BJ (cell line): ENCODE measurements at regions not wholly inside any gene's neighbourhood (a gene's known extent, or its start where the extent isn't known, plus 50 kb on each side); places are given as distances from the start of the nearest gene placed in this dataset.
"Not testable (repeated sequence)": the region's sequence is repeated elsewhere in the genome, so short reads cannot be mapped to it uniquely, and the experiment has no call there.

Source experiments
- CTCF ChIA-PET: fragments of 350-600 bp; formaldehyde crosslinking; extraction: SDS; loops from one replicate; lab custom pipeline; 2021; ENCODE audit warnings: antibody characterized with exemption, inconsistent platforms; lab: Yijun Ruan, JAX
- POLR2A ChIA-PET: fragments of 300-600 bp; sonication (Branson Sonifier 250); formaldehyde crosslinking; extraction: SDS; loops from one replicate; lab custom pipeline; 2021; ENCODE audit warnings: antibody characterized with exemption; lab: Charles Lee
- DNase-seq: peaks from one replicate; pipeline ENCODE4 v3.0.0-alpha.2; 2011; ENCODE audit warnings: low read depth
- H3K27me3 ChIP-seq: 2 replicates; pipeline ENCODE4 v1.6.0; 2011; ENCODE audit warnings: low read length; ENCODE audit not compliant: control insufficient read depth, insufficient read depth
- H3K36me3 ChIP-seq: 2 replicates; pipeline ENCODE4 v1.5.1; 2011; ENCODE audit warnings: low read length; ENCODE audit not compliant: control insufficient read depth, insufficient read depth
- H3K4me3 ChIP-seq: 2 replicates; pipeline ENCODE4 v1.5.1; 2011; ENCODE audit warnings: low read depth, mild to moderate bottlenecking, control low read depth, low read length
- CTCF ChIP-seq: IDR thresholded peaks from 2 replicates; pipeline ENCODE4 v1.5.1; 2011; ENCODE audit warnings: low read depth, mild to moderate bottlenecking, control low read depth, inconsistent platforms, low read length, moderate library complexity; ENCODE audit not compliant: insufficient read depth

GRCh38 chrX:65838674-65839073, 171.2 kb downstream of the MSN start:
- Histone ChIP-seq H3K4me3 (no peak overlapping the region), H3K27me3 (no peaks in the 10 kb centered on the region), H3K36me3 (no peaks in the 10 kb centered on the region)
- TF ChIP-seq CTCF, result no peak
- POLR2A ChIA-PET, result no interaction called here
- DNase-seq, result no peak
- CTCF ChIA-PET, result no interaction called here

- no peaks in the 10 kb centered on the region for H3K27me3 ChIP-seq
- H3K36me3 ChIP-seq, result no peaks in the 10 kb centered on the region
- ChIA-PET CTCF (interaction anchor here (0.7 kb wide), 1 partner anchor 43 kb away, joined by 3 read pairs; no protein-coding TSS in a partner anchor), POLR2A (no interaction called here)
- TF ChIP-seq CTCF, result no peak
- H3K4me3 ChIP-seq, result no peak overlapping the region
- no peak for DNase-seq
Measured at GRCh38 chrX:65837875-65838549, 170.6 kb downstream of the MSN start.

GRCh38 chrX:65831268-65831667, 163.8 kb downstream of the MSN start:
- no peak for TF ChIP-seq CTCF
- no peak overlapping the region for H3K4me3 ChIP-seq
- no peak for DNase-seq
- POLR2A ChIA-PET, result no interaction called here
- CTCF ChIA-PET, result no interaction called here
- no peaks in the 10 kb centered on the region for H3K27me3 ChIP-seq
- H3K36me3 ChIP-seq, result no peaks in the 10 kb centered on the region

GRCh38 chrX:65828599-65828998, 161.1 kb downstream of the MSN start:
- H3K36me3 ChIP-seq, result no peaks in the 10 kb centered on the region
- no peak for TF ChIP-seq CTCF
- DNase-seq, result no peak
- H3K4me3 ChIP-seq, result no peak overlapping the region
- CTCF ChIA-PET, result no interaction called here
- no peaks in the 10 kb centered on the region for H3K27me3 ChIP-seq
- POLR2A ChIA-PET, result no interaction called here

- H3K4me3 ChIP-seq, H3K36me3 ChIP-seq, H3K27me3 ChIP-seq, POLR2A ChIA-PET, DNase-seq, CTCF ChIA-PET: not testable (repeated sequence)
Measured at GRCh38 chrX:65825226-65825625, 157.8 kb downstream of the MSN start.
